Keratinocyte (primary cell): ENCODE measurements at regions not wholly inside any gene's neighbourhood (a gene's known extent, or its start where the extent isn't known, plus 50 kb on each side); places are given as distances from the start of the nearest gene placed in this dataset.

Experiments used
- DNase-seq: peaks from one replicate; pipeline ENCODE4 v3.0.0-alpha.2; 2011; ENCODE audit warnings: low read depth, missing footprints, low spot score
- FAIRE-seq: peaks from 2 replicates; lab custom pipeline; 2011; peaks lifted over from hg19 to GRCh38; lab: Jason Lieb, UNC
- H2AFZ ChIP-seq: 2 replicates; pipeline ENCODE4 v1.6.0; 2012; ENCODE audit warnings: low read length, control low read depth, inconsistent platforms; ENCODE audit not compliant: control insufficient read depth
- H3K27ac ChIP-seq: 2 replicates; pipeline ENCODE4 v1.5.1; 2011; ENCODE audit warnings: low read length; ENCODE audit not compliant: control insufficient read depth, insufficient read depth
- H3K27me3 ChIP-seq: 3 replicates; pipeline ENCODE4 v1.6.0; 2011; ENCODE audit warnings: low read length; ENCODE audit not compliant: control insufficient read depth, insufficient read depth; ENCODE audit errors: extremely low read depth
- H3K36me3 ChIP-seq, 2 experiments: 2 replicates in 1 of 2; 3 replicates in 1 of 2; pipeline ENCODE4 v1.5.1; 2011; ENCODE audit warnings: low read length in 2 of 2, mild to moderate bottlenecking in 1 of 2; ENCODE audit not compliant: control insufficient read depth in 2 of 2, insufficient read depth in 2 of 2; ENCODE audit errors: extremely low read depth in 1 of 2
- H3K4me1 ChIP-seq: 3 replicates; pipeline ENCODE4 v1.5.1; 2011; ENCODE audit warnings: low read length; ENCODE audit not compliant: control insufficient read depth, insufficient read depth; ENCODE audit errors: extremely low read depth
- H3K4me2 ChIP-seq: 3 replicates; pipeline ENCODE4 v1.6.0; 2011; ENCODE audit warnings: low read depth, low read length; ENCODE audit not compliant: control insufficient read depth, insufficient read depth; ENCODE audit errors: extremely low read depth
- H3K4me3 ChIP-seq, 3 experiments: fragments of 200-600 bp in 1 of 3; sonication (generic) in 1 of 3; 2 replicates in 2 of 3; 3 replicates in 1 of 3; pipeline ENCODE4 v1.5.1; 2011 to 2016; ENCODE audit warnings: low read length in 3 of 3, mild to moderate bottlenecking in 3 of 3, control low read depth in 2 of 3, inconsistent platforms in 1 of 3, low read depth in 1 of 3, mixed read lengths in 1 of 3, mixed run types in 1 of 3, moderate library complexity in 1 of 3; ENCODE audit not compliant: control insufficient read depth in 2 of 3, insufficient read depth in 2 of 3; ENCODE audit errors: extremely low read depth in 1 of 3
- H3K79me2 ChIP-seq: 2 replicates; pipeline ENCODE4 v1.6.0; 2012; ENCODE audit warnings: low read length; ENCODE audit not compliant: control insufficient read depth, insufficient read depth
- H3K9ac ChIP-seq: 3 replicates; pipeline ENCODE4 v1.6.0; 2011; ENCODE audit warnings: low read length; ENCODE audit not compliant: control insufficient read depth, insufficient read depth; ENCODE audit errors: extremely low read depth
- H3K9me1 ChIP-seq: 3 replicates; pipeline ENCODE4 v1.6.0; 2011; ENCODE audit warnings: low read length; ENCODE audit not compliant: control insufficient read depth, insufficient read depth; ENCODE audit errors: extremely low read depth
- H3K9me3 ChIP-seq: 2 replicates; pipeline ENCODE4 v1.5.1; 2012; ENCODE audit warnings: low read depth, low read length; ENCODE audit not compliant: control insufficient read depth
- H4K20me1 ChIP-seq: 3 replicates; pipeline ENCODE4 v1.6.0; 2011; ENCODE audit warnings: low read length; ENCODE audit not compliant: control insufficient read depth, insufficient read depth; ENCODE audit errors: extremely low read depth
- EZH2 ChIP-seq: IDR thresholded peaks from one replicate; pipeline ENCODE4 v1.6.1; 2012; ENCODE audit warnings: inconsistent platforms, mild to moderate bottlenecking, low read length, moderate library complexity
- dilution Hi-C: fragments of 300-500 bp; cut with MboI; formaldehyde crosslinking; loops from one replicate; pipeline ENCODE4 v1.7.0; 2020; ENCODE audit warnings: low sequenced_read_pairs; ENCODE audit not compliant: extremely low pct_ligation_motif_present
- TF ChIP-seq, protein P1 (sequence below), 3 experiments: IDR thresholded peaks in 1 of 3; conservative IDR thresholded peaks in 1 of 3; optimal IDR thresholded peaks in 1 of 3; 2 replicates in 2 of 3; 3 replicates in 1 of 3; pipeline versions ENCODE3 to v1.5.1; 2011; ENCODE audit warnings: low read length in 3 of 3, mild to moderate bottlenecking in 3 of 3, moderate library complexity in 2 of 3, control low read depth in 1 of 3, inconsistent platforms in 1 of 3; ENCODE audit not compliant: insufficient read depth in 2 of 3; ENCODE audit errors: extremely low read depth in 1 of 3

DNA sequence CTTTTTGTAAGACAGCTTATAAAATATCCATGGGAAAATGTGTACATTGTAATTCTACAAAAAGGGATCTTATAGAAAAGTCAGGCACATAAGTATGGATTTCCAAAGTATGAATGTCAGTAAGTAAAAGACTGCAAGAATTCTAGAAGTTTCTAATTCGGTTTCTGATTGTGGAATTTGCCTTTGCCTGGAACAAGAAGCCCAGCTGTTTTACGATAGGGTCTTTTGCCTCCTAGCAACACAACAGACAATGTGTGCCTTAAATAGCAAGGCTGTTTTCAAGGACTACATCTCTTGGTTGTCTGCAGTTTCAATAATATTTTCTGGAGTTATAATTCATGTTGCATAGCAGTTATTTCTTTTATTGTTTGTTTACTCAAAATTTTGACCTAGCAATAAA lies 312.9 kb downstream of the MTX2 start:
- Histone ChIP-seq H3K4me1 (peaks cover 15% of the 10 kb centered on the region), H3K36me3 (no peaks in the 10 kb centered on the region), H3K9ac (no peak overlapping the region), H3K4me2 (no peak overlapping the region), H3K79me2 (no peaks in the 10 kb centered on the region), H3K27ac (no peak overlapping the region), H3K9me1 (no peaks in the 10 kb centered on the region), H3K27me3 (no peaks in the 10 kb centered on the region), H3K4me3 (no peak overlapping the region), H2AFZ (no peak overlapping the region), H4K20me1 (no peaks in the 10 kb centered on the region), H3K9me3 (no peaks in the 10 kb centered on the region)
- TF ChIP-seq EZH2 = no peak
- TF ChIP-seq, protein P1, sequence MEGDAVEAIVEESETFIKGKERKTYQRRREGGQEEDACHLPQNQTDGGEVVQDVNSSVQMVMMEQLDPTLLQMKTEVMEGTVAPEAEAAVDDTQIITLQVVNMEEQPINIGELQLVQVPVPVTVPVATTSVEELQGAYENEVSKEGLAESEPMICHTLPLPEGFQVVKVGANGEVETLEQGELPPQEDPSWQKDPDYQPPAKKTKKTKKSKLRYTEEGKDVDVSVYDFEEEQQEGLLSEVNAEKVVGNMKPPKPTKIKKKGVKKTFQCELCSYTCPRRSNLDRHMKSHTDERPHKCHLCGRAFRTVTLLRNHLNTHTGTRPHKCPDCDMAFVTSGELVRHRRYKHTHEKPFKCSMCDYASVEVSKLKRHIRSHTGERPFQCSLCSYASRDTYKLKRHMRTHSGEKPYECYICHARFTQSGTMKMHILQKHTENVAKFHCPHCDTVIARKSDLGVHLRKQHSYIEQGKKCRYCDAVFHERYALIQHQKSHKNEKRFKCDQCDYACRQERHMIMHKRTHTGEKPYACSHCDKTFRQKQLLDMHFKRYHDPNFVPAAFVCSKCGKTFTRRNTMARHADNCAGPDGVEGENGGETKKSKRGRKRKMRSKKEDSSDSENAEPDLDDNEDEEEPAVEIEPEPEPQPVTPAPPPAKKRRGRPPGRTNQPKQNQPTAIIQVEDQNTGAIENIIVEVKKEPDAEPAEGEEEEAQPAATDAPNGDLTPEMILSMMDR (optimal IDR thresholded peaks at IDR 0.05 in 1 of 3, IDR thresholded peaks at IDR 0.05 in 1 of 3, conservative IDR thresholded peaks at IDR 0.05 in 1 of 3; ENCODE audit: extremely low read depth in 1 of 3, insufficient read depth in 2 of 3, low read length in 3 of 3) = no peak
- DNase-seq = no peak
- dilution Hi-C loops = no loop called here
- FAIRE-seq = no peak

DNA sequence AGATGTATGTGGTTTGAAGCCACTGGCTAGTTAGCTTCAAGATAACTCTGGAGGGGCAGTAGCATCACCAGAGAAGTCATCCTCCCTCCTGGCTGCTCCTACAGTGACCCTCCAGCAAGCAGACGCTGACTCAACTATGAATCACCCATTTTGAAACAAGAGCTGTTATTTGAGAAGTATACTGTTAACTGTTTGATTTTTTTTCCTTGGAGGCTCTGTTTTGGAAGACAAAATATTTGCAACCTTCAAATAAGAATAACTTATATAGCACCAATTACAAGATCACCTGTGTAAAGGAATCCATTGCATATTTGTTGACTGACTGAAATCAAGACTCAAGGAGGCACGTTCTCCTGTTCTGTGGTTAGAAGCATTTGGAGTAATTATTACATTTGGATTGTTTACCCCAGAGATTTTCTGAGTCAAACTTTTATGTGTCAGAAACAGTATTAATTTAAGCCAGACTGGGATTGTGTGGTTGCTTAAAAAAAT lies 313.8 kb downstream of the MTX2 start:
- no peaks in the 10 kb centered on the region for H3K9me3 ChIP-seq
- no peak overlapping the region for H3K9ac ChIP-seq
- H4K20me1 ChIP-seq = no peaks in the 10 kb centered on the region
- H3K27ac ChIP-seq = peak overlapping the region; percentile 35
- TF ChIP-seq, protein P1 (optimal IDR thresholded peaks at IDR 0.05 in 1 of 3, IDR thresholded peaks at IDR 0.05 in 1 of 3, conservative IDR thresholded peaks at IDR 0.05 in 1 of 3; ENCODE audit: extremely low read depth in 1 of 3, insufficient read depth in 2 of 3, low read length in 3 of 3) = no peak
- TF ChIP-seq EZH2 = no peak
- DNase-seq = peak; percentile 63
- no peaks in the 10 kb centered on the region for H3K36me3 ChIP-seq
- no peaks in the 10 kb centered on the region for H3K9me1 ChIP-seq
- H3K4me1 ChIP-seq = peaks cover 15% of the 10 kb centered on the region
- H2AFZ ChIP-seq = no peak overlapping the region
- peak overlapping the region; percentile 66 for H3K4me2 ChIP-seq
- FAIRE-seq = peak; percentile 68
- dilution Hi-C loops = no loop called here
- H3K27me3 ChIP-seq = no peaks in the 10 kb centered on the region
- H3K79me2 ChIP-seq = no peaks in the 10 kb centered on the region
- no peak overlapping the region for H3K4me3 ChIP-seq
